Renal cortical epithelial cell (primary cell): ENCODE measurements at regions not wholly inside any gene's neighbourhood (a gene's known extent, or its start where the extent isn't known, plus 50 kb on each side); places are given as distances from the start of the nearest gene placed in this dataset.
"Not testable (repeated sequence)": the region's sequence is repeated elsewhere in the genome, so short reads cannot be mapped to it uniquely, and the experiment has no call there.

ENCODE experiments used
- DNase-seq: peaks from one replicate; pipeline ENCODE4 v3.0.0-alpha.2; 2011; ENCODE audit warnings: low read depth

DNA sequence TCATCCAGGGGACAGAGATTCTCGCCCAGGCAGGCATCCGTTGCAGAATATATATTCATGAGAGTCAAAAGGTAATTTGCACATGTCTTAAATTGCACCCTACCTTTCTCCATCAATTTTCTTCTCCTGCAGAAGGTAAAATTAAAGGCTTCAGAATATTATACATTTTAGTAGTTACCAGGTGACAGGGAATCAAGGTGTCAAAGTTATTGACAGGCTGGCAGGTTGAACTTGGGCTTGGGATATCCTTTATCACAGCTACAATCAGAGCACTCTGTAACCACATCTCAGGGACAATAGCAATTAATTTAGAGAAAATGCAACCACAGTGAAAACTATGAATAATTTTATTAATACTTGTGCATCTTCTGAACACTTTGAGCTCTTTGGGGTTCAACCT lies 66.9 kb upstream of the GSC start:
- DNase-seq = no peak

DNA sequence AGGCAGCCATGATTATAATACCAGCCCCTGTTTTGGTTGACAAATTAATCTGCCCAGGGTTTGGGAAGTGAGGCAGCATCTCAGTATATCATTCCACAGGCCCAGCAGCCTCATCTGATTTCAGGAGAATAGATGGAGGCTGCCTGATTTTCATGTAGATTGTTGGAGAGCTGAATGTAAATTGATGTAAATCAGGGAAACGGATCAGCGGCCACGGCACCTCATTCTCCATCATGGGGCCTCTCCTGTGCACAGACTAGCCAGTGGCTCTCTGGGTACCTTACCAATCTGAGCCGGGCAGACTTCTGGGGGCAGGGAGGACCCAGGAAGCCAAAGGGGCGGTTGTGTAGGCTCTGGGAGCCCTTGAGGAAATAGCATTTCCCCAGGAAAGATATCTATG lies 63.7 kb upstream of the GSC start:
- DNase-seq = no peak

DNA sequence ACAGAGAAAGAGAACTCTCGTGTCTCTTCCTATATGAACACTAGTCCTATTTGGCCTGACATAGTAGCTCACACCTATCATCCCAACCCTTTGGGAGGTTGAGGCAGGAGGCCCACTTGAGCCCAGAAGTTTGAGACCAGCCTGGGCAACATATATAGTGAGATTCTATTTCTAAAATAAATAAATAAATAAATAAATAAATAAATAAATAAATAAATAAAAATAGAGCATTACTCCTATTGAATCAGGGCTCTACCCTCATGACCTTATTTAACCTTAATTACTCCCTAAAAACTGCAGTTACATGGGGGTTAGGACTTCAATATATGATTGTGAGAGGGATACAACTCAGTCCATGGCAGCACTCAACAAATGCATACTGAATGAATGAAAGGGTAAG lies 61.2 kb upstream of the GSC start:
- DNase-seq = no peak

DNA sequence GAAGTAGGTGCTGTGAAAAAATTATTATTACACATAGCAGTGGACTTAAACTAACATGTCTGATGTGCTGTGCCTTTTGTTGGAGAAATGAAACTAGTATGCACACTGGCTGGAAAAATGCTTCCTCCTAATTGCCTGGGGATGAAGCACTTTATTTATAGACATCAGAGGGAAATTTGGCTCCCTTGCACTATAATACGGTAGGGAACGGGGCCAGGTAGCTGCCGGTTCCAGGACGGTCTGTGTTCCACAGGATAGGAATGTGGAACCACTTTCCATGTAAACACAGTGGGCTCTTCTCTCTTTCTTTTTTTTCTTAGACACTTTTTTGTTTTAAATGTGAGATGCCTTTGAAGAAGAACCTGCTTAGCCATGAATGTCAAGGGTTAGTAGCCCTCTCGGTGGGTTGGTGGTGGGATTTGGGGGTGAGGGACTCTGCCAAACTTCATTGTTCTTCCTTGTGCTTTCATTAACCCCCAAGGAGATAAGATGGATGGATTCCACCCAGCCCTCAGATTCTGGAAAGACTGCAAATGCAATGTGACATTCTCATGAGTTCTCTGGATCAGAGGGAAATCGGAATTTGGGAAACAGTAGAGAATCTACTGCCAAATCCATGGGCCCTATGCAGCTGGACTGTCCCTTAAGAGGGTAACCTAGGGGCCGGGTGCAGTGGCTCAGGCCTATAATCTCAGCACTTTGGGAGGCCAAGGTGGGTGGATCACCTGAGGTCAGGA lies 58.0 kb upstream of the GSC start:
- DNase-seq = no peak

DNA sequence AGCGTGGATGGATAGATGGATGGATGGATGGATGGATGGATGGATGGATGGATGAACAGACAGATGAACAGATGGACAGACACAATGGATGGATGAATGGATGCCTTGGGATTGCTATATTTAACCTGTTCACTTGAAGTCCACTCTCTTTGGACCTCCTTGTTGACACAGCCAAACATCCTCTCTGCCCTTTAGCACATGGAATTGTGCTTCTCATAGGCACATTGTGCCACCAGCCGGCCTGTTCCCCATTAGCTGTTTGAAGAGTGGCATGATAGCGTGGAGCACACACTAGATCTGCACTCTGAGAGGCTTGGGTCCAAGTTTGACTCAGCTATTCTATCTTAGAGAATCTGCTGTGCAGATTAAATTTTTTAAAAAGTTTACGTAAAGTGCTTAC lies 56.9 kb upstream of the GSC start:
- DNase-seq = no peak

- DNase-seq = peak; percentile 23
Observed at GRCh38 chr14:94823556-94824341, 53.8 kb upstream of the GSC start.

DNA sequence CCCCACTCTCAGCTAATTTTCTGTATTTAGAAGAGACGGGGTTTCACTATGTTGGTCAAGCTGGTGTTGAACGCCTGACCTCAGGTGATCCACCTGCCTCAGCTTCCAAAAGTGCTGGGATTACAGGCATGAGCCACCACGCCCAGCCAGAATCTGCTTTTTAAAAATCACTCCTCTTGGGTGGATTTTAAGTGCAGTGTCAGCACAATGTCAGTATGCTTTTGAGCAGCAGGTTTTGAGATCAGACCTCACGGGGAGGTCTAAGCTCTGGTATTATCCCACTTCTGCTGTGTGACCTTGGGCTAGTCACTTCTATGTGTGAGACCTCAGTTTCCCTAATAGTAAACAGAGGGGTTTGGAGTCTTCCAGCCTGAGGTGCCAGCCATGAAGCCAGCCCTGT lies 51.8 kb upstream of the GSC start:
- DNase-seq = no peak

- DNase-seq = not testable (repeated sequence)
Observed at GRCh38 chr14:94820932-94821331, 51.0 kb upstream of the GSC start.
